Ectodermal cell (in vitro differentiated cells): ENCODE measurements at regions not wholly inside any gene's neighbourhood (a gene's known extent, or its start where the extent isn't known, plus 50 kb on each side); places are given as distances from the start of the nearest gene placed in this dataset.

ENCODE experiments used
- H3K27ac ChIP-seq: 2 replicates; pipeline ENCODE4 v1.7.0; 2013; ENCODE audit warnings: mild to moderate bottlenecking, low read depth, low read length; ENCODE audit not compliant: insufficient read depth, poor library complexity, severe bottlenecking
- H3K27me3 ChIP-seq: 2 replicates; pipeline ENCODE4 v1.7.0; 2013; ENCODE audit warnings: mild to moderate bottlenecking, low read length; ENCODE audit not compliant: insufficient read depth, control insufficient read depth, poor library complexity, severe bottlenecking
- H3K36me3 ChIP-seq: one replicate; pipeline ENCODE4 v1.7.0; 2013; ENCODE audit warnings: low read length; ENCODE audit not compliant: control insufficient read depth, insufficient read depth
- H3K4me1 ChIP-seq: one replicate; pipeline ENCODE4 v1.7.0; 2013; ENCODE audit warnings: low read length; ENCODE audit not compliant: control insufficient read depth, insufficient read depth
- H3K4me3 ChIP-seq: 2 replicates; pipeline ENCODE4 v1.7.0; 2013; ENCODE audit warnings: low read depth, low read length, control low read depth; ENCODE audit not compliant: insufficient read depth
- H3K9me3 ChIP-seq: 2 replicates; pipeline ENCODE4 v1.7.0; 2013; ENCODE audit warnings: mild to moderate bottlenecking, low read length, moderate library complexity; ENCODE audit not compliant: control insufficient read depth
- WGBS, 2 experiments: methylation state at CpG; one replicate each; pipeline ENCODE4 v1.1.7; 2013; ENCODE audit warnings: missing lambda C conversion rate in 2 of 2; 5-methylcytosine and 5-hydroxymethylcytosine counted together

- Histone ChIP-seq H3K27ac (no peak overlapping the region), H3K9me3 (no peaks in the 10 kb centered on the region), H3K4me3 (no peak overlapping the region), H3K36me3 (no peaks in the 10 kb centered on the region), H3K27me3 (no peaks in the 10 kb centered on the region), H3K4me1 (peaks cover 21% of the 10 kb centered on the region)
- WGBS, 2 experiments, result 85 to 86% methylated on average over 20 of the region's 20 CpGs
Observed at GRCh38 chr16:85452364-85453193, 160.5 kb upstream of the GSE1 start.

GRCh38 chr16:85453194-85453678, 159.9 kb upstream of the GSE1 start:
- no peak overlapping the region for H3K27ac ChIP-seq
- no peaks in the 10 kb centered on the region for H3K36me3 ChIP-seq
- H3K9me3 ChIP-seq, result no peaks in the 10 kb centered on the region
- H3K27me3 ChIP-seq, result no peaks in the 10 kb centered on the region
- 92 to 94% methylated on average over 14 of the region's 14 CpGs for WGBS, 2 experiments
- peaks cover 21% of the 10 kb centered on the region for H3K4me1 ChIP-seq
- H3K4me3 ChIP-seq, result no peak overlapping the region

GRCh38 chr16:85453703-85454102, 159.4 kb upstream of the GSE1 start:
- Histone ChIP-seq H3K27me3 (peaks cover 3% of the 10 kb centered on the region), H3K4me3 (no peak overlapping the region), H3K9me3 (no peaks in the 10 kb centered on the region), H3K4me1 (peaks cover 18% of the 10 kb centered on the region), H3K36me3 (no peaks in the 10 kb centered on the region), H3K27ac (no peak overlapping the region)
- WGBS, 2 experiments, result 93% methylated on average over 10 of the region's 10 CpGs

GRCh38 chr16:85454171-85454872, 158.8 kb upstream of the GSE1 start:
- WGBS, 2 experiments, result 92 to 93% methylated on average over 22 of the region's 22 CpGs
- no peak overlapping the region for H3K4me3 ChIP-seq
- H3K36me3 ChIP-seq, result no peaks in the 10 kb centered on the region
- no peaks in the 10 kb centered on the region for H3K9me3 ChIP-seq
- no peak overlapping the region for H3K27ac ChIP-seq
- H3K4me1 ChIP-seq, result peaks cover 13% of the 10 kb centered on the region
- H3K27me3 ChIP-seq, result peaks cover 8% of the 10 kb centered on the region

GRCh38 chr16:85455534-85455933, 157.6 kb upstream of the GSE1 start:
- H3K27ac ChIP-seq, result no peak overlapping the region
- WGBS, 2 experiments, result 75 to 80% methylated on average over 12 of the region's 12 CpGs
- peaks cover 16% of the 10 kb centered on the region for H3K4me1 ChIP-seq
- no peaks in the 10 kb centered on the region for H3K9me3 ChIP-seq
- no peak overlapping the region for H3K4me3 ChIP-seq
- no peaks in the 10 kb centered on the region for H3K36me3 ChIP-seq
- H3K27me3 ChIP-seq, result peaks cover 20% of the 10 kb centered on the region

- Histone ChIP-seq H3K4me1 (peaks cover 34% of the 10 kb centered on the region), H3K27ac (no peak overlapping the region), H3K4me3 (no peak overlapping the region), H3K9me3 (no peaks in the 10 kb centered on the region), H3K36me3 (no peaks in the 10 kb centered on the region), H3K27me3 (peaks cover 38% of the 10 kb centered on the region)
- 80 to 82% methylated on average over 7 of the region's 7 CpGs for WGBS, 2 experiments
Observed at GRCh38 chr16:85457366-85457765, 155.8 kb upstream of the GSE1 start.

- Histone ChIP-seq H3K27me3 (peaks cover 52% of the 10 kb centered on the region), H3K9me3 (no peaks in the 10 kb centered on the region), H3K4me3 (no peak overlapping the region), H3K27ac (no peak overlapping the region), H3K36me3 (no peaks in the 10 kb centered on the region), H3K4me1 (peaks cover 46% of the 10 kb centered on the region)
- 94 to 95% methylated on average over 11 of the region's 11 CpGs for WGBS, 2 experiments
Observed at GRCh38 chr16:85458968-85459367, 154.2 kb upstream of the GSE1 start.

GRCh38 chr16:85459529-85460251, 153.4 kb upstream of the GSE1 start:
- WGBS, 2 experiments, result 74% methylated on average over 12 of the region's 12 CpGs

GRCh38 chr16:85460252-85461021, 152.7 kb upstream of the GSE1 start:
- H3K4me1 ChIP-seq, result peaks cover 49% of the 10 kb centered on the region
- H3K9me3 ChIP-seq, result no peaks in the 10 kb centered on the region
- peaks cover 67% of the 10 kb centered on the region for H3K27me3 ChIP-seq
- no peak overlapping the region for H3K4me3 ChIP-seq
- H3K27ac ChIP-seq, result no peak overlapping the region
- no peaks in the 10 kb centered on the region for H3K36me3 ChIP-seq
- 34 to 39% methylated on average over 24 of the region's 24 CpGs for WGBS, 2 experiments

More at GRCh38 chr16:85459529-85460251, 153.4 kb upstream of the GSE1 start:
- peaks cover 51% of the 10 kb centered on the region for H3K4me1 ChIP-seq
- H3K27me3 ChIP-seq, result peaks cover 59% of the 10 kb centered on the region
- no peaks in the 10 kb centered on the region for H3K9me3 ChIP-seq
- no peaks in the 10 kb centered on the region for H3K36me3 ChIP-seq
- H3K27ac ChIP-seq, result no peak overlapping the region
- H3K4me3 ChIP-seq, result no peak overlapping the region
